GM13976 (cell line): ENCODE measurements at regions not wholly inside any gene's neighbourhood (a gene's known extent, or its start where the extent isn't known, plus 50 kb on each side); places are given as distances from the start of the nearest gene placed in this dataset.

Experiments used
- DNase-seq: peaks from one replicate; pipeline ENCODE4 v3.0.0; 2012; ENCODE audit warnings: low spot score
- CTCF ChIP-seq: IDR thresholded peaks from 2 replicates; pipeline ENCODE4 v1.5.1; 2012; ENCODE audit warnings: borderline replicate concordance, mild to moderate bottlenecking; ENCODE audit not compliant: insufficient read depth; ENCODE audit errors: extremely low read depth, missing control alignments, control extremely low read depth
- in situ Hi-C: fragments of 300-500 bp; cut with MboI; formaldehyde crosslinking; loops from one replicate; pipeline ENCODE4 v1.12.0; 2022; ENCODE audit warnings: low sequenced_read_pairs, mixed read lengths, inconsistent platforms; ENCODE audit not compliant: unreplicated experiment

- TF ChIP-seq CTCF: no peak
- in situ Hi-C loops: no loop called here
- no peak for DNase-seq
Measured at GRCh38 chr5:165139262-165139661, 1633.8 kb downstream of the MAT2B start.

GRCh38 chr5:165139721-165140120, 1634.3 kb downstream of the MAT2B start:
- in situ Hi-C loops: no loop called here
- DNase-seq: no peak
- TF ChIP-seq CTCF: no peak

DNA sequence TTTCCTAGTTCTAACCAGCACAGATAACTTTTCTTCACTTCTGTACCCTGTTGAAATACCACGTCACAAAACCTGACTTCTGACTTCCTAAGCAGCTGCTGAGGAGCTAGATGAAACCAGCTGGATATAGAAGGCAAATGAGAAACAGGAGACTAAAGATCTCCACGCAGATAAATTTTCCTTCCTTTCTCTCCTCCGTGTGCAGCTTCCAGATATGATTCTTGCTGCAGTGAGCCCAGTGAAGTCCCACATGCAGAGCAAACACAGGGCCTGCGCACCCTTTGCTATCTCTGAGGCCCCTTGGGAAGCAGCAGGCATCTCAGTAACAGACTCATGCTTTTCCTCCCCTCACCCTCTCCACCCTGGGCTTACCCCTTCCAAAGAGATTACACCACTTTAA, 1638.3 kb downstream of the MAT2B start:
- in situ Hi-C loops: no loop called here
- no peak for DNase-seq
- TF ChIP-seq CTCF: no peak

DNA sequence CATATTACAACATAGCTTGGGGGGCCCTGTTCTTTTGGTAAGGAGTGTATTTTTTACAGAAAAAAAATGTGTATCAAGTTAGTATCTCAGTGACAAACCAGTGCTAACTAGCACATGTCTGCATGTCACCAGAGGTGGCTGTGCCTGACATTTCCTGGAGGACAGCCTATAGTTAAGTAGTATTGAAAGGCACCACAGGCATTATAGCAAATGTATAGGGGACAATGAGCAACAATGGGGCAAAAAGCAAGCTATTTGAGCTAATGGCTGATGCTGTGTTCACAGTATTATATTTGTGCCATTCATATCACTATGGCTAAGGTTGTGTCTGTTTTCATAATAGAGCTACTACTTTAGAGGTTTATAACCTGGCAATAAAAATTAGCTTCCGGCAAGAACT, 1644.0 kb downstream of the MAT2B start:
- no peak for TF ChIP-seq CTCF
- in situ Hi-C loops: no loop called here
- no peak for DNase-seq

GRCh38 chr5:165152058-165152457, 1646.6 kb downstream of the MAT2B start:
- in situ Hi-C loops: no loop called here

DNA sequence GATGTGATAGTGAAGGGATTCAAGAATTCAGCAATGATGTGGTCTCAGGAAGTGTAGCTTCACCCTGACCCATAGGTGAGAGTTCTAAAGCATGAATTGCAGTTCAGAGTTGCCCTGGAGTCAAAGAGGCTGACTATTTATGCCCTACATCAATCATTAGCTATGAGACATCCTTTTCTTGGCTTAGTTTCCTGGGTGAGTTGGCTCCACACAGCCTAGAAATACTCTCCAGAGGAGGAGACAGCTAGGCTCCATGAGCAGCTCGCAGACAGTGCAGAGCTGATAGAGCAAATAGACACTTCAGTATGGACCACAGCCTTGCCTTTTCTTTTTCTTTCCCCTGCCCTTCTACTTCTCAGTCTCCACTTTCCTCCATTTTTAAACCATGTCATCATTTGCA, 1651.8 kb downstream of the MAT2B start:
- no peak for DNase-seq
- in situ Hi-C loops: no loop called here
- no peak for TF ChIP-seq CTCF

More at GRCh38 chr5:165152058-165152457, 1646.6 kb downstream of the MAT2B start:
- DNase-seq: no peak
- TF ChIP-seq CTCF: no peak

DNA sequence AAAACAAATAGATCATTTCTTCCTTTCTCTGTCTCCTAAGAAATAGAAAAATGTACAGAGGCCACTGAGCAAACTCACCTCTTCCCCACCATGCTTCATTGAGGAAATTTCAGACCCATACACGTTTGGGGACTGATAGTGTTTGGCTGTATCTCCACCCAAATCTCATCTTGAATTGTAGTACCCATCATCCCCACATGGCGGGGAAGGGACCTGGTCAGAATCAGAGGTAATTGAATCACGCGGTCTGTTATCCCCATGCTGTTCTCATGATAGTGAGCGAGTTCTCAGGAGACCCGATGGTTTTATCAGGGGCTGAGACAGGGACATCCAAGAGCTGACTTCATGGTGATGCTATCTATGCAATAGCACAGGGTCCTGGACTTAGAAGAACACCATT, 1655.8 kb downstream of the MAT2B start:
- no peak for DNase-seq
- no peak for TF ChIP-seq CTCF
- in situ Hi-C loops: no loop called here
